Spleen (tissue), 11 donors: ENCODE measurements at regions not wholly inside any gene's neighbourhood (a gene's known extent, or its start where the extent isn't known, plus 50 kb on each side); places are given as distances from the start of the nearest gene placed in this dataset.

Experiments used
- DNase-seq: peaks from one replicate; pipeline ENCODE4 v3.0.0-alpha.2; 2020
- H3K27ac ChIP-seq, 8 donors: fragments of 200-600 bp; sonication (generic) in 7 of 8; 1 replicate in 4 of 8; 2 replicates in 4 of 8; pipeline versions ENCODE4 v1.5.0 to v1.8.0; 2016 to 2021; ENCODE audit warnings: inconsistent platforms in 4 of 8, mild to moderate bottlenecking in 4 of 8, moderate library complexity in 1 of 8
- H3K27me3 ChIP-seq, 7 donors: fragments of 200-600 bp; sonication (generic) in 6 of 7; replicated peaks in 1 of 7; 1 replicate in 4 of 7; 2 replicates in 3 of 7; pipeline versions ENCODE4 v1.5.0 to v1.8.0; 2016 to 2021; ENCODE audit warnings: inconsistent platforms in 3 of 7, mild to moderate bottlenecking in 1 of 7
- H3K36me3 ChIP-seq, 6 donors: fragments of 200-600 bp; sonication (generic) in 5 of 6; 1 replicate in 4 of 6; 2 replicates in 2 of 6; pipeline versions ENCODE4 v1.5.0 to v1.8.0; 2016 to 2021; ENCODE audit warnings: inconsistent platforms in 2 of 6
- H3K4me1 ChIP-seq, 6 donors: fragments of 200-600 bp; sonication (generic) in 5 of 6; 1 replicate in 3 of 6; 2 replicates in 3 of 6; pipeline versions ENCODE4 v1.5.0 to v1.8.0; 2016 to 2021; ENCODE audit warnings: inconsistent platforms in 3 of 6
- H3K4me3 ChIP-seq, 8 donors: fragments of 200-600 bp; sonication (generic) in 7 of 8; 1 replicate in 4 of 8; 2 replicates in 4 of 8; pipeline versions ENCODE4 v1.5.0 to v1.8.0; 2016 to 2021; ENCODE audit warnings: inconsistent platforms in 4 of 8, mild to moderate bottlenecking in 4 of 8, moderate library complexity in 2 of 8
- H3K9me3 ChIP-seq, 8 donors: fragments of 200-600 bp; sonication (generic) in 7 of 8; 1 replicate in 4 of 8; 2 replicates in 4 of 8; pipeline versions ENCODE4 v1.5.0 to v1.8.0; 2016 to 2021; ENCODE audit warnings: inconsistent platforms in 4 of 8
- POLR2A ChIP-seq, 3 donors: fragments of 450-650 bp; IDR thresholded peaks; one replicate each; pipeline ENCODE4 v1.5.1; 2017; ENCODE audit warnings: antibody characterized with exemption in 3 of 3, mild to moderate bottlenecking in 1 of 3
- POLR2AphosphoS5 ChIP-seq, 3 donors: sonication (generic); formaldehyde crosslinking; IDR thresholded peaks; one replicate each; pipeline ENCODE4 v1.5.1; 2017; ENCODE audit warnings: antibody characterized with exemption in 3 of 3
- WGBS, 5 donors: extraction: QIAGEN DNeasy Blood & Tissue Kit in 3 of 5; methylation state at CpG; one replicate each; pipeline versions ENCODE4 v1.1.5 to v1.1.7; 2013 to 2018; 5-methylcytosine and 5-hydroxymethylcytosine counted together
- intact Hi-C: fragments of 100-400 bp; cut with DNase I; formaldehyde crosslinking; loops from one replicate; pipeline ENCODE4 v1.15.0; 2023; ENCODE audit warnings: low total_unique reads
- TF ChIP-seq, protein P1 (sequence below), 11 experiments: fragments of 200-600 bp in 7 of 11; fragments of 450-650 bp in 4 of 11; sonication (generic) in 4 of 11; IDR thresholded peaks in 8 of 11; conservative IDR thresholded peaks in 3 of 11; 1 replicate in 7 of 11; 2 replicates in 4 of 11; pipeline versions ENCODE4 v1.4.0 to v1.8.0; 2016 to 2021; ENCODE audit warnings: antibody characterized with exemption in 11 of 11, inconsistent platforms in 4 of 11, mild to moderate bottlenecking in 1 of 11
- donor health status: healthy with polysubstance abuse.
- donor health status: DM: no; HTN: no; CAD: no; lungs with moderate emphysema.
- donor health status: DM: no; HTN: no; CAD: no.
- donor health status: Bipolar disorder and iron deficiency.
- donor health status: healthy.
- donor health status: DM: no; HTN: no; CAD: no.
- donor health status: DM: yes; HTN: yes; CAD: no.

DNA sequence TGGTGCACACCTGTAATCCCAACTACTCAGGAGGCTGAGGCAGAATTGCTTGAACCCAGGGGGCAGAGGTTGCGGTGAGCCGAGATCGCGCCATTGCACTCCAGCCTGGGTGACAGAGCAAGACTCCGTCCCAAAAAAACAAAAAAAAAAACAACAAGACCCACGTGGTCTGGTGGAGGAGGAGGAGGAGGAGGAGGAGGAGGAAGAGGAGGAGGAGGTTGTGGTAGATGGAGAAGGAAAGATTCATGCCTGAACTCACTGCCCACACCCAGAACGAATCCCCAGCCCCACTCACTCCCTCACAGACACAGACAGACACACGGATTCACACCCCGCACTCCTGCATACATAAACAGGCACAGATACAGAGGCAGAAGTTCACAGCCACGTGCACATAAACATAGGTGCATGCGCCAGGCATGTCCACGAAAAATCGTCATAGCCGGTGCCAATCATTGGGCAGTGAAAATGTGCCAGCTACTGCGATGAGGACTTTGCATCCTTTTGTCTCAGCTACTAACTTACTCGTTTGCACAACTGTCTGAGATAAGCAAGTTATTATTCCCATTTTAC is 138.5 kb downstream of the WSCD1 start:
- intact Hi-C loops: no loop called here
- Histone ChIP-seq H3K27ac (no peak overlapping the region), H3K36me3 (no peaks in the 10 kb centered on the region), H3K4me1 (no peaks in the 10 kb centered on the region), H3K4me3 (no peak overlapping the region), H3K27me3 (peaks cover 0 to 15% (median 0%) of the 10 kb centered on the region in 7 donors), H3K9me3 (no peaks in the 10 kb centered on the region)
- DNase-seq: no peak
- TF ChIP-seq POLR2A (IDR thresholded peaks at IDR 0.05): no peak
- no peak for TF ChIP-seq POLR2AphosphoS5 (IDR thresholded peaks at IDR 0.05)
- TF ChIP-seq, protein P1, sequence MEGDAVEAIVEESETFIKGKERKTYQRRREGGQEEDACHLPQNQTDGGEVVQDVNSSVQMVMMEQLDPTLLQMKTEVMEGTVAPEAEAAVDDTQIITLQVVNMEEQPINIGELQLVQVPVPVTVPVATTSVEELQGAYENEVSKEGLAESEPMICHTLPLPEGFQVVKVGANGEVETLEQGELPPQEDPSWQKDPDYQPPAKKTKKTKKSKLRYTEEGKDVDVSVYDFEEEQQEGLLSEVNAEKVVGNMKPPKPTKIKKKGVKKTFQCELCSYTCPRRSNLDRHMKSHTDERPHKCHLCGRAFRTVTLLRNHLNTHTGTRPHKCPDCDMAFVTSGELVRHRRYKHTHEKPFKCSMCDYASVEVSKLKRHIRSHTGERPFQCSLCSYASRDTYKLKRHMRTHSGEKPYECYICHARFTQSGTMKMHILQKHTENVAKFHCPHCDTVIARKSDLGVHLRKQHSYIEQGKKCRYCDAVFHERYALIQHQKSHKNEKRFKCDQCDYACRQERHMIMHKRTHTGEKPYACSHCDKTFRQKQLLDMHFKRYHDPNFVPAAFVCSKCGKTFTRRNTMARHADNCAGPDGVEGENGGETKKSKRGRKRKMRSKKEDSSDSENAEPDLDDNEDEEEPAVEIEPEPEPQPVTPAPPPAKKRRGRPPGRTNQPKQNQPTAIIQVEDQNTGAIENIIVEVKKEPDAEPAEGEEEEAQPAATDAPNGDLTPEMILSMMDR (IDR thresholded peaks at IDR 0.05 in 8 of 11, conservative IDR thresholded peaks at IDR 0.05 in 3 of 11): no peak
- 75 to 82% (median 79%) methylated on average over 16 of the region's 16 CpGs for WGBS, 5 donors

DNA sequence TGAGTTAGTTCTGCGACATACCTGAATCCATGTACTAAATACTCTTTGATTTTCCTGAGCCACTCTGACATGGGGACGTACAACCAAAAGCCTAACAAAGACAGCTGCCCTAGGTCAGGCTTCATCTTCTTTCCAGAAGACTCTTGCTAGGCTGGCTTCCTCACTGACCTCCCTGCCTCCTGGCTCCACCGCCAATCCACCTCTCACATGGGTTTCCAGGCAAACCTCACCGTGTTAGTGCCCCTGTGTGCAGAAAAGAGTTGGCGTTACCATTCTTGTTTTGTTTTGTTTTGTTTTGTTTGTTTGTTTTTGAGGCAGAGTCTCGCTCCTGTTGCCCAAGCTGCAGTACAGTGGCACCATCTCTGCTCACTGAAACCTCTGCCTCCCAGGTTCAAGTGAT is 135.3 kb downstream of the WSCD1 start:
- Histone ChIP-seq H3K4me3 (no peak overlapping the region), H3K9me3 (no peaks in the 10 kb centered on the region), H3K27me3 (peaks cover 0 to 38% (median 0%) of the 10 kb centered on the region in 7 donors), H3K4me1 (no peaks in the 10 kb centered on the region), H3K27ac (no peak overlapping the region), H3K36me3 (no peaks in the 10 kb centered on the region)
- WGBS, 5 donors: 82 to 86% (median 84%) methylated on average over 6 of the region's 6 CpGs
- intact Hi-C loops: no loop called here
- no peak for TF ChIP-seq POLR2AphosphoS5 (IDR thresholded peaks at IDR 0.05)
- TF ChIP-seq POLR2A (IDR thresholded peaks at IDR 0.05): no peak
- TF ChIP-seq, protein P1 (IDR thresholded peaks at IDR 0.05 in 8 of 11, conservative IDR thresholded peaks at IDR 0.05 in 3 of 11): no peak
- no peak for DNase-seq

DNA sequence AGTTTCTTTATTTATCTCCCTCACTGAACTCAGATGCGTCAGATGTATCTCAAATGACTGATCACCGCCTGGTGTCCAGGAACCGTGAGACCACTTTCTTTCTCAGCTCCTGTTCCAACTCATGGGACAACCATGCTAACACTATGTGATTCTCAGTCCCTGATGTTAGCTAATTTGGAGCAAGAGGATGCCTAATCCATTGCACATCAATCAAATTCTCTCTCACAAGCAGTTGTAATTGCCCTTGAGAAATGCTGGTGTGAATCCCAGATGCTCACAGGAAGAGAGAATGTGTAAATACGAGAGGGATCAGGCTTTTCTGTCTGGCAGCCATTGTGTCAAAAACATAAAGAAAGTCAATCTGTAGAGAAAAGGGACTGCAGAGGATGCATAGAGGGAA is 134.9 kb downstream of the WSCD1 start:
- no peaks in the 10 kb centered on the region for H3K36me3 ChIP-seq
- intact Hi-C loops: no loop called here
- H3K27ac ChIP-seq: no peak overlapping the region
- WGBS, 5 donors: 56 to 69% (median 62%) methylated on average over 4 of the region's 4 CpGs
- H3K27me3 ChIP-seq: peaks cover 0 to 33% (median 0%) of the 10 kb centered on the region in 7 donors
- DNase-seq: no peak
- no peak overlapping the region for H3K4me3 ChIP-seq
- H3K9me3 ChIP-seq: no peaks in the 10 kb centered on the region
- no peaks in the 10 kb centered on the region for H3K4me1 ChIP-seq
- TF ChIP-seq POLR2A (IDR thresholded peaks at IDR 0.05): no peak
- TF ChIP-seq, protein P1 (IDR thresholded peaks at IDR 0.05 in 8 of 11, conservative IDR thresholded peaks at IDR 0.05 in 3 of 11): no peak
- no peak for TF ChIP-seq POLR2AphosphoS5 (IDR thresholded peaks at IDR 0.05)

DNA sequence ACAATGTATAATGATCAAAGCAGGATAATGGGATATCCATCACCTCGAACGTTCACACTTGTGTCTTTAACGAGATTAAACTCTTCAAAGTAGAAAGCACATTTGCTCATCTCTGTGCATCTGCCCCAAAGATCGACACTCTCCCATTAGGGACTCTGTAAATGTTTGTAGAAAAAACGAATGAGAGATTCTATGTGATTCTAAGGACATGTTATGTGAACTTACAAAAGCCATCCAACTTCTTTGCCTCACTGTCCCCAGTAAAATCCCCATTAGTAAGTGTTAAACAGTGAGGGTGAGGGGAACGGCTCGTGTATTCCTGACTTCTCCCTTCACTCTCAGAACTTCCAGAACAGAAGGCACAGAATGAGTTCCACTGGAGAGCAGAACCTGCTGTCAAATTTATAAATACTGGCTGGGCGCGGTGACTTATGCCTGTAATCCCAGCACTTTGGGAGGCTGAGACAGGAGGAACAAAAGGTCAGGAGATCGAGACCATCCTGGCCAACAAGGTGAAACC is 134.1 kb downstream of the WSCD1 start:
- TF ChIP-seq, protein P1 (IDR thresholded peaks at IDR 0.05 in 8 of 11, conservative IDR thresholded peaks at IDR 0.05 in 3 of 11): no peak
- TF ChIP-seq POLR2A (IDR thresholded peaks at IDR 0.05) (no peak), POLR2AphosphoS5 (IDR thresholded peaks at IDR 0.05) (no peak)
- intact Hi-C loops: no loop called here
- H3K9me3 ChIP-seq: no peaks in the 10 kb centered on the region
- no peaks in the 10 kb centered on the region for H3K36me3 ChIP-seq
- no peak overlapping the region for H3K4me3 ChIP-seq
- H3K4me1 ChIP-seq: no peaks in the 10 kb centered on the region
- 73 to 87% (median 82%) methylated on average over 10 of the region's 10 CpGs for WGBS, 5 donors
- DNase-seq: no peak
- H3K27me3 ChIP-seq: peaks cover 0 to 30% (median 0%) of the 10 kb centered on the region in 7 donors
- H3K27ac ChIP-seq: no peak overlapping the region
